Lower lobe of right lung (tissue), 2 donors: ENCODE measurements at regions not wholly inside any gene's neighbourhood (a gene's known extent, or its start where the extent isn't known, plus 50 kb on each side); places are given as distances from the start of the nearest gene placed in this dataset.

Experiments used
- ATAC-seq, 2 donors: fragments of 200-7000 bp; cut with Tn5 transposase; one replicate each; pipeline ENCODE4 v1.9.1; 2020 to 2022; ENCODE audit warnings: mild to moderate bottlenecking in 2 of 2, moderate library complexity in 2 of 2
- DNase-seq: peaks from one replicate; pipeline ENCODE4 v3.0.0-alpha.2; 2020
- H3K27ac ChIP-seq: fragments of 200-600 bp; one replicate; pipeline ENCODE4 v1.8.0; 2022
- H3K27me3 ChIP-seq: fragments of 200-600 bp; one replicate; pipeline ENCODE4 v1.8.0; 2022; ENCODE audit warnings: low read depth
- H3K36me3 ChIP-seq: fragments of 200-600 bp; one replicate; pipeline ENCODE4 v1.8.0; 2022; ENCODE audit warnings: mild to moderate bottlenecking
- H3K4me1 ChIP-seq: fragments of 200-600 bp; one replicate; pipeline ENCODE4 v1.8.0; 2022
- H3K4me3 ChIP-seq: fragments of 200-600 bp; one replicate; pipeline ENCODE4 v1.8.0; 2022; ENCODE audit warnings: mild to moderate bottlenecking
- H3K9me3 ChIP-seq: fragments of 200-600 bp; one replicate; pipeline ENCODE4 v1.8.0; 2022
- intact Hi-C: fragments of 100-400 bp; cut with DNase I; formaldehyde crosslinking; loops from one replicate; pipeline ENCODE4 v1.11.0; 2022
- TF ChIP-seq, protein P1 (sequence below): fragments of 200-600 bp; IDR thresholded peaks from one replicate; pipeline ENCODE4 v1.8.0; 2022; ENCODE audit warnings: antibody characterized with exemption, mild to moderate bottlenecking
- donor health status: DM: no; HTN: yes; CAD: no; lungs with severe emphysema.

GRCh38 chr13:80871481-80871880, 530.6 kb upstream of the SPRY2 start:
- no peaks in the 10 kb centered on the region for H3K36me3 ChIP-seq
- TF ChIP-seq, protein P1, sequence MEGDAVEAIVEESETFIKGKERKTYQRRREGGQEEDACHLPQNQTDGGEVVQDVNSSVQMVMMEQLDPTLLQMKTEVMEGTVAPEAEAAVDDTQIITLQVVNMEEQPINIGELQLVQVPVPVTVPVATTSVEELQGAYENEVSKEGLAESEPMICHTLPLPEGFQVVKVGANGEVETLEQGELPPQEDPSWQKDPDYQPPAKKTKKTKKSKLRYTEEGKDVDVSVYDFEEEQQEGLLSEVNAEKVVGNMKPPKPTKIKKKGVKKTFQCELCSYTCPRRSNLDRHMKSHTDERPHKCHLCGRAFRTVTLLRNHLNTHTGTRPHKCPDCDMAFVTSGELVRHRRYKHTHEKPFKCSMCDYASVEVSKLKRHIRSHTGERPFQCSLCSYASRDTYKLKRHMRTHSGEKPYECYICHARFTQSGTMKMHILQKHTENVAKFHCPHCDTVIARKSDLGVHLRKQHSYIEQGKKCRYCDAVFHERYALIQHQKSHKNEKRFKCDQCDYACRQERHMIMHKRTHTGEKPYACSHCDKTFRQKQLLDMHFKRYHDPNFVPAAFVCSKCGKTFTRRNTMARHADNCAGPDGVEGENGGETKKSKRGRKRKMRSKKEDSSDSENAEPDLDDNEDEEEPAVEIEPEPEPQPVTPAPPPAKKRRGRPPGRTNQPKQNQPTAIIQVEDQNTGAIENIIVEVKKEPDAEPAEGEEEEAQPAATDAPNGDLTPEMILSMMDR, result no peak
- H3K4me3 ChIP-seq, result no peak overlapping the region
- no peaks in the 10 kb centered on the region for H3K4me1 ChIP-seq
- DNase-seq (no peak), ATAC-seq (no peak)
- intact Hi-C loops, result no loop called here
- no peaks in the 10 kb centered on the region for H3K9me3 ChIP-seq
- H3K27me3 ChIP-seq, result no peaks in the 10 kb centered on the region
- H3K27ac ChIP-seq, result no peak overlapping the region

- no peak overlapping the region for H3K4me3 ChIP-seq
- no peak overlapping the region for H3K27ac ChIP-seq
- no peaks in the 10 kb centered on the region for H3K9me3 ChIP-seq
- TF ChIP-seq, protein P1, result no peak
- no peak for ATAC-seq
- DNase-seq, result no peak
- intact Hi-C loops, result no loop called here
- H3K27me3 ChIP-seq, result no peaks in the 10 kb centered on the region
- no peaks in the 10 kb centered on the region for H3K4me1 ChIP-seq
- no peaks in the 10 kb centered on the region for H3K36me3 ChIP-seq
Measured at GRCh38 chr13:80870186-80870585, 529.3 kb upstream of the SPRY2 start.

DNA sequence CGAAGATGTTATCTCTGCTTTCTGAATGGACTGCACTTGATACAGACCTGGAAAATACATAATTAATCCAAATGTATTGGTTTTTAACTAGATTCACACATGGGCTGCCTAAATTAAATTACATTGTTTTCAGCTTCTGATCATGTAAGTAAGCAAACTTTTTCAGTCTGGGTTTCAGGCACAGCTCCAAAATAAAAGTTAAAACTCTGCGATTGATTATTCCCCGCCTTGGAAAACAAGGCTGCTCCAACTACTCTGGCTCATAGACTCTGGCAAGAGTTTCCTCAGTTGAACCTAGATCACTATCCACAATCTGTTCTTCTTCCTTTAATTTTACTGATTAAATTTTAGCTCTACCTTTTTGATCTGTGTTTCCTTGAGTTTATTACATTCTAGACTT, 526.0 kb upstream of the SPRY2 start:
- H3K4me3 ChIP-seq, result no peak overlapping the region
- H3K27ac ChIP-seq, result no peak overlapping the region
- ATAC-seq (no peak), DNase-seq (no peak)
- H3K27me3 ChIP-seq, result no peaks in the 10 kb centered on the region
- intact Hi-C loops, result no loop called here
- H3K36me3 ChIP-seq, result no peaks in the 10 kb centered on the region
- no peaks in the 10 kb centered on the region for H3K4me1 ChIP-seq
- H3K9me3 ChIP-seq, result no peaks in the 10 kb centered on the region
- TF ChIP-seq, protein P1, result no peak

- H3K9me3 ChIP-seq, result no peaks in the 10 kb centered on the region
- TF ChIP-seq, protein P1, result no peak
- no peaks in the 10 kb centered on the region for H3K27me3 ChIP-seq
- H3K4me1 ChIP-seq, result no peaks in the 10 kb centered on the region
- intact Hi-C loops, result no loop called here
- no peaks in the 10 kb centered on the region for H3K36me3 ChIP-seq
- ATAC-seq (no peak), DNase-seq (no peak)
- H3K4me3 ChIP-seq, result no peak overlapping the region
- no peak overlapping the region for H3K27ac ChIP-seq
Measured at GRCh38 chr13:80865329-80865728, 524.4 kb upstream of the SPRY2 start.

GRCh38 chr13:80862456-80862855, 521.5 kb upstream of the SPRY2 start:
- Histone ChIP-seq H3K27me3 (no peaks in the 10 kb centered on the region), H3K27ac (no peak overlapping the region), H3K4me3 (no peak overlapping the region), H3K4me1 (no peaks in the 10 kb centered on the region), H3K36me3 (no peaks in the 10 kb centered on the region), H3K9me3 (no peaks in the 10 kb centered on the region)
- DNase-seq (no peak), ATAC-seq (no peak)
- TF ChIP-seq, protein P1, result no peak
- intact Hi-C loops, result no loop called here

DNA sequence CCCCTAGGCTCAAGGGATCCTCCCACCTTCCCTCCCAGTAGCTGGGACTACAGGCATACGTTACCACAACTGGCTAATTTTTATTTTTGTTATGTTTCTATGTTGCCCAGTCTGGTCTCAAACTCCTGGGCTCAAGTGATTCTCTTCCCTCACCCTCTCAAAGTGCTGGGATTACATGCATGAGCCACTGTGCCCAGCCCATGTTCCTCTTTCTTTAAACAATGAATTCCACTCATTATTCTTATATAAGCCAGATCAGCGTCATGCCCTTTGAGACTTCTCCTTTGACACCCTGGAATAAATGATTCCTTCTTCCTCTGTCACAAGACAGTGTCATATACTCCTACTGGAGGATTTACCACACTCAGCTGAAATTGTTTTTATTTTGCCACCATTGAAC, 519.9 kb upstream of the SPRY2 start:
- no peaks in the 10 kb centered on the region for H3K27me3 ChIP-seq
- no peaks in the 10 kb centered on the region for H3K9me3 ChIP-seq
- TF ChIP-seq, protein P1, result no peak
- no peak overlapping the region for H3K27ac ChIP-seq
- no peak overlapping the region for H3K4me3 ChIP-seq
- no peaks in the 10 kb centered on the region for H3K36me3 ChIP-seq
- ATAC-seq, result no peak
- intact Hi-C loops, result no loop called here
- no peaks in the 10 kb centered on the region for H3K4me1 ChIP-seq
- no peak for DNase-seq
